ENCODE measurements at regions not wholly inside any gene's neighbourhood (a gene's known extent, or its start where the extent isn't known, plus 50 kb on each side); places are given as distances from the start of the nearest gene placed in this dataset.

- TF ChIP-seq BCLAF1 (IDR thresholded peaks at IDR 0.05; ENCODE audit: borderline replicate concordance in 1 of 2, control insufficient read depth in 1 of 2, low read depth in 2 of 2, low read length in 1 of 2) = no peak
- no peak for TF ChIP-seq FOXJ2 (tag; IDR thresholded peaks at IDR 0.05)
These were observed 125.4 kb downstream of the ZNF330 start (continued) for GRCh38 chr4:141346144-141346543.

- no peak overlapping the region for H3K9ac ChIP-seq (ENCODE audit: insufficient read depth in 1 of 2, low read depth in 2 of 2, low read length in 2 of 2)
- no peaks in the 10 kb centered on the region for H4K20me1 ChIP-seq (replicated peaks; ENCODE audit: control insufficient read depth, insufficient read depth, low read length)
- peak; percentile 13; the same call in 1 of the 2 replicates for TF ChIP-seq SPI1 (IDR thresholded peaks at IDR 0.05; ENCODE audit: borderline replicate concordance, low read depth, low read length)
- TF ChIP-seq CLOCK (CRISPR knock-in tag; IDR thresholded peaks at IDR 0.05; ENCODE audit: borderline replicate concordance) = no peak
- no peak for TF ChIP-seq ELF4 (CRISPR knock-in tag; IDR thresholded peaks at IDR 0.05)
- no peaks in the 10 kb centered on the region for H3K36me3 ChIP-seq (ENCODE audit: control insufficient read depth, insufficient read depth, low read length)
- H3K9me3 ChIP-seq (replicated peaks; ENCODE audit: control insufficient read depth, insufficient read depth, low read depth, low read length) = no peaks in the 10 kb centered on the region
- intact Hi-C loops (cut with micrococcal nuclease) = no loop called here
- in situ Hi-C loops (cut with MboI) = no loop called here
- H2AFZ ChIP-seq (ENCODE audit: low read depth, low read length) = no peak overlapping the region
- ATAC-seq (no peak), FAIRE-seq (no peak), DNase-seq (ENCODE audit: extremely low read depth in 1 of 4, low spot score in 3 of 4) (no peak)
- no peaks in the 10 kb centered on the region for H3K79me2 ChIP-seq (ENCODE audit: control insufficient read depth, insufficient read depth, low read length)
- no peak overlapping the region for H3K27ac ChIP-seq (ENCODE audit: extremely low read depth, low read depth, low read length)
- H3K27me3 ChIP-seq (ENCODE audit: control insufficient read depth in 2 of 2, insufficient read depth in 2 of 2, low read length in 2 of 2) = no peaks in the 10 kb centered on the region
- H3K4me3 ChIP-seq = no peak overlapping the region
- ChIA-PET POLR2A (no interaction called here), CTCF (ENCODE audit: low intra/inter-chr PET ratio) (no interaction called here)
- 0% methylated on average over 2 of the region's 2 CpGs for WGBS (ENCODE audit: insufficient coverage, low coverage, missing lambda C conversion rate)
- no TSS peak for BruUV-seq (replicated peaks)
- no peak overlapping the region for H3K4me2 ChIP-seq (ENCODE audit: insufficient read depth, low read length)
- no peaks in the 10 kb centered on the region for H3K9me1 ChIP-seq (ENCODE audit: control insufficient read depth, insufficient read depth, low read length)
- peaks cover 0 to 8% of the 10 kb centered on the region in 2 experiments; a peak in 2 of 5 replicates for H3K4me1 ChIP-seq (replicated peaks in 1 of 2; ENCODE audit: control insufficient read depth in 2 of 2, insufficient read depth in 2 of 2, low read length in 2 of 2)
These were observed 127.0 kb downstream of the ZNF330 start for GRCh38 chr4:141347684-141348083.
